GM23338 (cell line): ENCODE measurements at regions not wholly inside any gene's neighbourhood (a gene's known extent, or its start where the extent isn't known, plus 50 kb on each side); places are given as distances from the start of the nearest gene placed in this dataset.

Experiments
- CREB1 ChIP-seq: fragments of 250-450 bp; sonication (Bioruptor Pico); IDR thresholded peaks from 2 replicates; pipeline ENCODE4 v1.5.0; 2020; ENCODE audit warnings: low read depth, mild to moderate bottlenecking, moderate library complexity
- CTCF ChIP-seq, 2 experiments: fragments of 200-600 bp in 1 of 2; sonication (generic) in 1 of 2; conservative IDR thresholded peaks; 2 replicates each; pipeline versions ENCODE4 v1.5.1 to v1.6.1; 2016 to 2017; ENCODE audit warnings: antibody characterized with exemption in 2 of 2, low read depth in 2 of 2, mild to moderate bottlenecking in 2 of 2, moderate library complexity in 1 of 2
- EZH2 ChIP-seq: fragments of 200-600 bp; sonication (generic); IDR thresholded peaks from one replicate; pipeline ENCODE4 v1.8.0; 2017; ENCODE audit warnings: antibody characterized with exemption, mild to moderate bottlenecking, low read depth; ENCODE audit not compliant: unreplicated experiment
- EZH2phosphoT487 ChIP-seq: fragments of 200-600 bp; sonication (generic); IDR thresholded peaks from one replicate; pipeline ENCODE4 v1.8.1; 2018; ENCODE audit warnings: antibody characterized with exemption; ENCODE audit not compliant: unreplicated experiment
- JUNB ChIP-seq: IDR thresholded peaks from one replicate; pipeline ENCODE4 v1.6.1; 2016; ENCODE audit warnings: antibody characterized with exemption; ENCODE audit not compliant: unreplicated experiment
- POLR2AphosphoS5 ChIP-seq: IDR thresholded peaks from 2 replicates; pipeline ENCODE4 v1.6.1; 2016; ENCODE audit warnings: antibody characterized with exemption, low read depth
- STAT1 ChIP-seq: IDR thresholded peaks from one replicate; pipeline ENCODE4 v1.6.1; 2016; ENCODE audit warnings: antibody characterized with exemption; ENCODE audit not compliant: unreplicated experiment
- TF ChIP-seq, protein P1 (sequence below): IDR thresholded peaks from one replicate; pipeline ENCODE4 v1.6.1; 2018; ENCODE audit warnings: antibody characterized with exemption; ENCODE audit not compliant: unreplicated experiment
- TF ChIP-seq, protein P2 (sequence below): IDR thresholded peaks from 2 replicates; pipeline ENCODE4 v1.6.1; 2016; ENCODE audit warnings: antibody characterized with exemption

GRCh38 chr11:94245121-94245520, 59.3 kb upstream of the IZUMO1R start:
- TF ChIP-seq POLR2AphosphoS5 = no peak
- no peak for TF ChIP-seq EZH2
- TF ChIP-seq CTCF (conservative IDR thresholded peaks at IDR 0.05; ENCODE audit: low read depth in 2 of 2) = no peak
- TF ChIP-seq EZH2phosphoT487 = no peak
- TF ChIP-seq, protein P1, sequence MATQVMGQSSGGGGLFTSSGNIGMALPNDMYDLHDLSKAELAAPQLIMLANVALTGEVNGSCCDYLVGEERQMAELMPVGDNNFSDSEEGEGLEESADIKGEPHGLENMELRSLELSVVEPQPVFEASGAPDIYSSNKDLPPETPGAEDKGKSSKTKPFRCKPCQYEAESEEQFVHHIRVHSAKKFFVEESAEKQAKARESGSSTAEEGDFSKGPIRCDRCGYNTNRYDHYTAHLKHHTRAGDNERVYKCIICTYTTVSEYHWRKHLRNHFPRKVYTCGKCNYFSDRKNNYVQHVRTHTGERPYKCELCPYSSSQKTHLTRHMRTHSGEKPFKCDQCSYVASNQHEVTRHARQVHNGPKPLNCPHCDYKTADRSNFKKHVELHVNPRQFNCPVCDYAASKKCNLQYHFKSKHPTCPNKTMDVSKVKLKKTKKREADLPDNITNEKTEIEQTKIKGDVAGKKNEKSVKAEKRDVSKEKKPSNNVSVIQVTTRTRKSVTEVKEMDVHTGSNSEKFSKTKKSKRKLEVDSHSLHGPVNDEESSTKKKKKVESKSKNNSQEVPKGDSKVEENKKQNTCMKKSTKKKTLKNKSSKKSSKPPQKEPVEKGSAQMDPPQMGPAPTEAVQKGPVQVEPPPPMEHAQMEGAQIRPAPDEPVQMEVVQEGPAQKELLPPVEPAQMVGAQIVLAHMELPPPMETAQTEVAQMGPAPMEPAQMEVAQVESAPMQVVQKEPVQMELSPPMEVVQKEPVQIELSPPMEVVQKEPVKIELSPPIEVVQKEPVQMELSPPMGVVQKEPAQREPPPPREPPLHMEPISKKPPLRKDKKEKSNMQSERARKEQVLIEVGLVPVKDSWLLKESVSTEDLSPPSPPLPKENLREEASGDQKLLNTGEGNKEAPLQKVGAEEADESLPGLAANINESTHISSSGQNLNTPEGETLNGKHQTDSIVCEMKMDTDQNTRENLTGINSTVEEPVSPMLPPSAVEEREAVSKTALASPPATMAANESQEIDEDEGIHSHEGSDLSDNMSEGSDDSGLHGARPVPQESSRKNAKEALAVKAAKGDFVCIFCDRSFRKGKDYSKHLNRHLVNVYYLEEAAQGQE = no peak
- TF ChIP-seq STAT1 = no peak
- no peak for TF ChIP-seq CREB1 (CRISPR knock-in tag)
- TF ChIP-seq, protein P2, sequence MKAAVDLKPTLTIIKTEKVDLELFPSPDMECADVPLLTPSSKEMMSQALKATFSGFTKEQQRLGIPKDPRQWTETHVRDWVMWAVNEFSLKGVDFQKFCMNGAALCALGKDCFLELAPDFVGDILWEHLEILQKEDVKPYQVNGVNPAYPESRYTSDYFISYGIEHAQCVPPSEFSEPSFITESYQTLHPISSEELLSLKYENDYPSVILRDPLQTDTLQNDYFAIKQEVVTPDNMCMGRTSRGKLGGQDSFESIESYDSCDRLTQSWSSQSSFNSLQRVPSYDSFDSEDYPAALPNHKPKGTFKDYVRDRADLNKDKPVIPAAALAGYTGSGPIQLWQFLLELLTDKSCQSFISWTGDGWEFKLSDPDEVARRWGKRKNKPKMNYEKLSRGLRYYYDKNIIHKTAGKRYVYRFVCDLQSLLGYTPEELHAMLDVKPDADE = no peak
- TF ChIP-seq JUNB = no peak
